GM12891 (cell line): ENCODE measurements at regions not wholly inside any gene's neighbourhood (a gene's known extent, or its start where the extent isn't known, plus 50 kb on each side); places are given as distances from the start of the nearest gene placed in this dataset.

ENCODE experiments used
- POLR2A ChIP-seq: IDR thresholded peaks from 2 replicates; pipeline ENCODE4 v1.6.1; 2011; ENCODE audit warnings: low read depth, low read length, control low read depth
- POLR2AphosphoS5 ChIP-seq: IDR thresholded peaks from 2 replicates; pipeline ENCODE4 v1.6.1; 2011; ENCODE audit warnings: low read depth, low read length, control low read depth
- TAF1 ChIP-seq: IDR thresholded peaks from 2 replicates; pipeline ENCODE4 v1.6.1; 2011; ENCODE audit warnings: low read depth, low read length, control low read depth

GRCh38 chr18:31230495-31230894, 67.8 kb upstream of the DSC1 start:
- TF ChIP-seq POLR2A (no peak), TAF1 (no peak), POLR2AphosphoS5 (no peak)
